ENCODE measurements at regions not wholly inside any gene's neighbourhood (a gene's known extent, or its start where the extent isn't known, plus 50 kb on each side); places are given as distances from the start of the nearest gene placed in this dataset.

DNA sequence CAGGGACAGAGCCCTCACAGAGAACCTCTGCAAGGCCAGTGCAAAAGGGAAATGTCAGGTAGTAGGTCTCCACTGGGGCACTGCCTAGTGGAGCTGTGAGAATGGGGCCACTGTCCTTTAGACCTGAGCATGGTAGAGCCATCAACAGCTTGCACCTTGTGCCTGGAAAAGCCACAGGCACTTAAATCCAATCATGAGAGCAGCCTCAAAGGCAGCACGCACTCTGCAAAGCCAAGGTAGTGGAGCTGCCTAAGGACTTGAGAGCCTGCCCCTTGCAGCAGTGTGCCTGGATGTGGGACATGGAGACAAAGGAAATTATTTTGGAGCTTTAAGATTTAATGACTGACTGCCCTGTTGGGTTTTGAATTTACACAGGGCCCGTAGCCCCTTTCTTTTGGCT, 918.5 kb upstream of the POT1 start:
- ATAC-seq: no peak
- no peak for DNase-seq
- Histone ChIP-seq H3K9me3 (peaks cover 0 to 30% (median 14%) of the 10 kb centered on the region in 12 donors), H3K4me3 (no peak overlapping the region), H3K4me1 (no peaks in the 10 kb centered on the region), H3K36me3 (no peaks in the 10 kb centered on the region), H3K27me3 (no peaks in the 10 kb centered on the region), H3K27ac (no peak overlapping the region)
- whole genome bisulfite sequencing, 4 donors: 25 to 73% (median 55%) methylated on average over 2 of the region's 2 CpGs
- TF ChIP-seq, protein P1, sequence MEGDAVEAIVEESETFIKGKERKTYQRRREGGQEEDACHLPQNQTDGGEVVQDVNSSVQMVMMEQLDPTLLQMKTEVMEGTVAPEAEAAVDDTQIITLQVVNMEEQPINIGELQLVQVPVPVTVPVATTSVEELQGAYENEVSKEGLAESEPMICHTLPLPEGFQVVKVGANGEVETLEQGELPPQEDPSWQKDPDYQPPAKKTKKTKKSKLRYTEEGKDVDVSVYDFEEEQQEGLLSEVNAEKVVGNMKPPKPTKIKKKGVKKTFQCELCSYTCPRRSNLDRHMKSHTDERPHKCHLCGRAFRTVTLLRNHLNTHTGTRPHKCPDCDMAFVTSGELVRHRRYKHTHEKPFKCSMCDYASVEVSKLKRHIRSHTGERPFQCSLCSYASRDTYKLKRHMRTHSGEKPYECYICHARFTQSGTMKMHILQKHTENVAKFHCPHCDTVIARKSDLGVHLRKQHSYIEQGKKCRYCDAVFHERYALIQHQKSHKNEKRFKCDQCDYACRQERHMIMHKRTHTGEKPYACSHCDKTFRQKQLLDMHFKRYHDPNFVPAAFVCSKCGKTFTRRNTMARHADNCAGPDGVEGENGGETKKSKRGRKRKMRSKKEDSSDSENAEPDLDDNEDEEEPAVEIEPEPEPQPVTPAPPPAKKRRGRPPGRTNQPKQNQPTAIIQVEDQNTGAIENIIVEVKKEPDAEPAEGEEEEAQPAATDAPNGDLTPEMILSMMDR (IDR thresholded peaks at IDR 0.05): no peak
- TF ChIP-seq POLR2A (IDR thresholded peaks at IDR 0.05): no peak
- intact Hi-C loops (cut with DNase I): no loop called here

DNA sequence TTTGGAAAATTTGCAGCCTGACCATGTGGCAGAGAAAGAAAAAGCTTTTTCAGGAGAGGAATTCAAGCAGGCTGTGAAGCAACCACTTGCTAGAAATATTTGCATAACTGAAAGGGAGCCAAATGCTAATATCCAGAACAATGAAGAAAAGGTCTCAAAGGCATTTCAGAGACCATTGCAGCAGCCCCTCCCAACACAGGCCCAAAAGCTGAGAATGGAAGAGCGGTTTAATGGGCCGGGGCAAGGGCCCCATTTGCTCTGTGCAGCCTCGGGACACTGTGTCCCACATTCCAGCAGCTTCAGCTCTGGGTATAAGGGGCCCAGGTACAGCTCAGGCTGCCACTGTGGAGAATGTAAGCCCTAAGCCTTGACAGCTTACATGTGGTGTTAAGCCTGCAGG, 918.1 kb upstream of the POT1 start:
- Histone ChIP-seq H3K27ac (no peak overlapping the region), H3K27me3 (no peaks in the 10 kb centered on the region), H3K36me3 (no peaks in the 10 kb centered on the region), H3K4me1 (no peaks in the 10 kb centered on the region), H3K4me3 (no peak overlapping the region), H3K9me3 (peaks cover 0 to 30% (median 14%) of the 10 kb centered on the region in 12 donors)
- TF ChIP-seq, protein P1 (IDR thresholded peaks at IDR 0.05): no peak
- no peak for TF ChIP-seq POLR2A (IDR thresholded peaks at IDR 0.05)
- ATAC-seq: no peak
- intact Hi-C loops (cut with DNase I): no loop called here
- DNase-seq: no peak
- 47 to 91% (median 64%) methylated on average over 3 of the region's 3 CpGs for WGBS, 4 donors

GRCh38 chr7:125847055-125847454, 917.4 kb upstream of the POT1 start:
- intact Hi-C loops (cut with DNase I): no loop called here
- Histone ChIP-seq H3K4me3 (no peak overlapping the region), H3K9me3 (peaks cover 0 to 30% (median 14%) of the 10 kb centered on the region in 12 donors), H3K4me1 (no peaks in the 10 kb centered on the region), H3K36me3 (no peaks in the 10 kb centered on the region), H3K27ac (no peak overlapping the region), H3K27me3 (no peaks in the 10 kb centered on the region)
- no peak for DNase-seq
- TF ChIP-seq, protein P1 (IDR thresholded peaks at IDR 0.05): no peak
- no peak for TF ChIP-seq POLR2A (IDR thresholded peaks at IDR 0.05)
- WGBS, 4 donors: 73 to 78% (median 74%) methylated on average over 3 of the region's 3 CpGs
- ATAC-seq: no peak

GRCh38 chr7:125845686-125846085, 916.1 kb upstream of the POT1 start:
- H3K4me3 ChIP-seq: no peak overlapping the region
- no peak for TF ChIP-seq POLR2A (IDR thresholded peaks at IDR 0.05)
- TF ChIP-seq, protein P1 (IDR thresholded peaks at IDR 0.05): no peak
- no peaks in the 10 kb centered on the region for H3K36me3 ChIP-seq
- no peak overlapping the region for H3K27ac ChIP-seq
- intact Hi-C loops (cut with DNase I): no loop called here
- no peaks in the 10 kb centered on the region for H3K4me1 ChIP-seq
- ATAC-seq: no peak
- 74 to 81% (median 76%) methylated on average over 1 of the region's 1 CpG for WGBS, 4 donors
- peaks cover 0 to 30% (median 14%) of the 10 kb centered on the region in 12 donors for H3K9me3 ChIP-seq
- H3K27me3 ChIP-seq: no peaks in the 10 kb centered on the region
- no peak for DNase-seq
